GDM1 (cell line): ENCODE measurements at regions not wholly inside any gene's neighbourhood (a gene's known extent, or its start where the extent isn't known, plus 50 kb on each side); places are given as distances from the start of the nearest gene placed in this dataset.
A peak's percentile ranks its signal among the peaks of the same experiment; 100 is the strongest.

ENCODE experiments used
- DNase-seq: peaks from one replicate; lab custom pipeline; 2025; lab: John Stamatoyannopoulos, UW

- no peak for DNase-seq
Measured at GRCh38 chr1:234972411-234973191, 156.0 kb downstream of the TOMM20 start.

- DNase-seq, result no peak
Measured at GRCh38 chr1:234971586-234972297, 156.9 kb downstream of the TOMM20 start.

GRCh38 chr1:234970731-234971476, 157.7 kb downstream of the TOMM20 start:
- peak; percentile 41 for DNase-seq

GRCh38 chr1:234970401-234970730, 158.3 kb downstream of the TOMM20 start:
- no peak for DNase-seq

- DNase-seq, result no peak
Measured at GRCh38 chr1:234969581-234970400, 158.8 kb downstream of the TOMM20 start.

- no peak for DNase-seq
Measured at GRCh38 chr1:234969011-234969441, 159.6 kb downstream of the TOMM20 start.

GRCh38 chr1:234968451-234968850, 160.2 kb downstream of the TOMM20 start:
- no peak for DNase-seq

GRCh38 chr1:234967121-234967520, 161.5 kb downstream of the TOMM20 start:
- no peak for DNase-seq

- DNase-seq, result no peak
Measured at GRCh38 chr1:234965111-234965510, 163.5 kb downstream of the TOMM20 start.

- DNase-seq, result no peak
Measured at GRCh38 chr1:234963904-234964702, 164.5 kb downstream of the TOMM20 start.

- peak; percentile 94 for DNase-seq
Measured at GRCh38 chr1:234963180-234963903, 165.3 kb downstream of the TOMM20 start.

- peak; percentile 77 for DNase-seq
Measured at GRCh38 chr1:234962340-234962989, 166.2 kb downstream of the TOMM20 start.

- peak; percentile 49 for DNase-seq
Measured at GRCh38 chr1:234961456-234962339, 166.9 kb downstream of the TOMM20 start.

GRCh38 chr1:234960722-234961455, 167.7 kb downstream of the TOMM20 start:
- DNase-seq, result peak; percentile 49

GRCh38 chr1:234958706-234959657, 169.7 kb downstream of the TOMM20 start:
- DNase-seq, result no peak

- no peak for DNase-seq
Measured at GRCh38 chr1:234958066-234958705, 170.5 kb downstream of the TOMM20 start.
